ENCODE measurements at regions not wholly inside any gene's neighbourhood (a gene's known extent, or its start where the extent isn't known, plus 50 kb on each side); places are given as distances from the start of the nearest gene placed in this dataset.

DNA sequence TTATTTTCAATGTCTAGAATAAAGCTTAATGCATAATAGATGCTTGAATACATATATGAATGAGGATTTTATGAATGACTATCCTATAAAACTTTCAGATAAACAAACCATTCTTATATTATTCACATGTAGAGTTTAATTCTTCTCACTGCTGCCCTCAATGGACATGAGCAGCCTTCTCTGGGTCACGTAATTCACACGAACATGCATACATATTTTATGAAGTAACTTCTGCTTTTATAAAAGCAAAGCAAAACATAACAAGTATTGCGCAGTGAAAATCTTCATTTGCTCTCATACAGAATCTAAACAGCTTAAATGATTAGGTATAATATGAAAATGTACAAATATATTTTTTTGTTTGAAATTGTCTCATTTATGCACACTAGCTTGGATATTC is 116.7 kb downstream of the TMA16 start:
- TF ChIP-seq EP300 (conservative IDR thresholded peaks at IDR 0.05; ENCODE audit: poor library complexity, severe bottlenecking) (no peak), TAF1 (IDR thresholded peaks at IDR 0.05; ENCODE audit: low read depth) (no peak), SMC3 (conservative IDR thresholded peaks at IDR 0.05; ENCODE audit: poor library complexity) (no peak), POLR2AphosphoS5 (IDR thresholded peaks at IDR 0.05) (no peak), EZH2 (IDR thresholded peaks at IDR 0.05; ENCODE audit: borderline replicate concordance, insufficient read depth, low read length, poor library complexity, severe bottlenecking) (no peak), RAD21 (conservative IDR thresholded peaks at IDR 0.05) (no peak), MXI1 (conservative IDR thresholded peaks at IDR 0.05; ENCODE audit: poor library complexity, severe bottlenecking) (no peak)
- TF ChIP-seq, protein P1, sequence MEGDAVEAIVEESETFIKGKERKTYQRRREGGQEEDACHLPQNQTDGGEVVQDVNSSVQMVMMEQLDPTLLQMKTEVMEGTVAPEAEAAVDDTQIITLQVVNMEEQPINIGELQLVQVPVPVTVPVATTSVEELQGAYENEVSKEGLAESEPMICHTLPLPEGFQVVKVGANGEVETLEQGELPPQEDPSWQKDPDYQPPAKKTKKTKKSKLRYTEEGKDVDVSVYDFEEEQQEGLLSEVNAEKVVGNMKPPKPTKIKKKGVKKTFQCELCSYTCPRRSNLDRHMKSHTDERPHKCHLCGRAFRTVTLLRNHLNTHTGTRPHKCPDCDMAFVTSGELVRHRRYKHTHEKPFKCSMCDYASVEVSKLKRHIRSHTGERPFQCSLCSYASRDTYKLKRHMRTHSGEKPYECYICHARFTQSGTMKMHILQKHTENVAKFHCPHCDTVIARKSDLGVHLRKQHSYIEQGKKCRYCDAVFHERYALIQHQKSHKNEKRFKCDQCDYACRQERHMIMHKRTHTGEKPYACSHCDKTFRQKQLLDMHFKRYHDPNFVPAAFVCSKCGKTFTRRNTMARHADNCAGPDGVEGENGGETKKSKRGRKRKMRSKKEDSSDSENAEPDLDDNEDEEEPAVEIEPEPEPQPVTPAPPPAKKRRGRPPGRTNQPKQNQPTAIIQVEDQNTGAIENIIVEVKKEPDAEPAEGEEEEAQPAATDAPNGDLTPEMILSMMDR (IDR thresholded peaks at IDR 0.05; ENCODE audit: poor library complexity, severe bottlenecking) = no peak
- TF ChIP-seq, protein P2, sequence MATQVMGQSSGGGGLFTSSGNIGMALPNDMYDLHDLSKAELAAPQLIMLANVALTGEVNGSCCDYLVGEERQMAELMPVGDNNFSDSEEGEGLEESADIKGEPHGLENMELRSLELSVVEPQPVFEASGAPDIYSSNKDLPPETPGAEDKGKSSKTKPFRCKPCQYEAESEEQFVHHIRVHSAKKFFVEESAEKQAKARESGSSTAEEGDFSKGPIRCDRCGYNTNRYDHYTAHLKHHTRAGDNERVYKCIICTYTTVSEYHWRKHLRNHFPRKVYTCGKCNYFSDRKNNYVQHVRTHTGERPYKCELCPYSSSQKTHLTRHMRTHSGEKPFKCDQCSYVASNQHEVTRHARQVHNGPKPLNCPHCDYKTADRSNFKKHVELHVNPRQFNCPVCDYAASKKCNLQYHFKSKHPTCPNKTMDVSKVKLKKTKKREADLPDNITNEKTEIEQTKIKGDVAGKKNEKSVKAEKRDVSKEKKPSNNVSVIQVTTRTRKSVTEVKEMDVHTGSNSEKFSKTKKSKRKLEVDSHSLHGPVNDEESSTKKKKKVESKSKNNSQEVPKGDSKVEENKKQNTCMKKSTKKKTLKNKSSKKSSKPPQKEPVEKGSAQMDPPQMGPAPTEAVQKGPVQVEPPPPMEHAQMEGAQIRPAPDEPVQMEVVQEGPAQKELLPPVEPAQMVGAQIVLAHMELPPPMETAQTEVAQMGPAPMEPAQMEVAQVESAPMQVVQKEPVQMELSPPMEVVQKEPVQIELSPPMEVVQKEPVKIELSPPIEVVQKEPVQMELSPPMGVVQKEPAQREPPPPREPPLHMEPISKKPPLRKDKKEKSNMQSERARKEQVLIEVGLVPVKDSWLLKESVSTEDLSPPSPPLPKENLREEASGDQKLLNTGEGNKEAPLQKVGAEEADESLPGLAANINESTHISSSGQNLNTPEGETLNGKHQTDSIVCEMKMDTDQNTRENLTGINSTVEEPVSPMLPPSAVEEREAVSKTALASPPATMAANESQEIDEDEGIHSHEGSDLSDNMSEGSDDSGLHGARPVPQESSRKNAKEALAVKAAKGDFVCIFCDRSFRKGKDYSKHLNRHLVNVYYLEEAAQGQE (IDR thresholded peaks at IDR 0.05; ENCODE audit: borderline replicate concordance) = no peak
